Mononuclear cell (primary cell): ENCODE measurements at regions not wholly inside any gene's neighbourhood (a gene's known extent, or its start where the extent isn't known, plus 50 kb on each side); places are given as distances from the start of the nearest gene placed in this dataset.

Source experiments
- H3K27me3 ChIP-seq: 2 replicates; pipeline ENCODE4 v1.6.0; 2011; ENCODE audit warnings: low read length, control low read depth; ENCODE audit not compliant: insufficient read depth
- H3K4me1 ChIP-seq: 2 replicates; pipeline ENCODE4 v1.5.1; 2011; ENCODE audit warnings: mild to moderate bottlenecking, low read length, control low read depth; ENCODE audit not compliant: insufficient read depth
- H3K4me3 ChIP-seq: 2 replicates; pipeline ENCODE4 v1.5.1; 2011; ENCODE audit warnings: mild to moderate bottlenecking, low read length, moderate library complexity
- H3K9me3 ChIP-seq: 2 replicates; pipeline ENCODE4 v1.5.1; 2011; ENCODE audit warnings: low read depth, mild to moderate bottlenecking, control low read depth, low read length

DNA sequence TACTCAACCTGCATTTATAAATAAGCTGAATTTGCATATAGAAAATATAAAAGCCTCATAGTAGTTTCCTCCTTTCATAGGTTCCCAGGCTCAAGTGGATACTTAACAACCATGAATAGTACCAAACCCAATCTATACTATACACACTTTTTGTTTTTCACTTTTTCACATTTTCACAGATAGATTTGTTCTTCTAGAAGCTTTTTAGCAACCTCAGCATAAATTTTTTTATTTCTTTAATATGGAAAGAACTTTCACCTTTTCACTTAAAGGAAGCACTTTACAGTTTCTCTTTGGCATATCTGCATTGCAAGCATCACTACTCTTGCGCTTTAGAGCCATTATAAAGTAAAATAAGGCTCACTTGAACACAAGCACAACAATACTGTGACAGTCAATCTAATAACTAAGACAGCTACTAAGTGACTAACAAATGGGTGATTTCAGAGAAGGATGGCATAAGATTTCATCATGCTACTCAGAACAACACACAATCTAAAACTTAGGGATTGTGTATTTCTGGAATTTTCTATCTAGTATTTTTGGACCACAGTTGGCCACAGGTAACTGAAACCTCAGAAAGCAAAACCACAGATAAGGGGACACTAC lies 1063.6 kb downstream of the FAM181B start:
- H3K4me1 ChIP-seq, result no peaks in the 10 kb centered on the region
- H3K27me3 ChIP-seq, result no peaks in the 10 kb centered on the region
- H3K4me3 ChIP-seq, result no peak overlapping the region
- H3K9me3 ChIP-seq, result no peaks in the 10 kb centered on the region

GRCh38 chr11:81658722-81659121 lies 1074.9 kb downstream of the FAM181B start:
- Histone ChIP-seq H3K9me3 (peaks cover 6% of the 10 kb centered on the region), H3K27me3 (no peaks in the 10 kb centered on the region), H3K4me1 (no peaks in the 10 kb centered on the region), H3K4me3 (no peak overlapping the region)

DNA sequence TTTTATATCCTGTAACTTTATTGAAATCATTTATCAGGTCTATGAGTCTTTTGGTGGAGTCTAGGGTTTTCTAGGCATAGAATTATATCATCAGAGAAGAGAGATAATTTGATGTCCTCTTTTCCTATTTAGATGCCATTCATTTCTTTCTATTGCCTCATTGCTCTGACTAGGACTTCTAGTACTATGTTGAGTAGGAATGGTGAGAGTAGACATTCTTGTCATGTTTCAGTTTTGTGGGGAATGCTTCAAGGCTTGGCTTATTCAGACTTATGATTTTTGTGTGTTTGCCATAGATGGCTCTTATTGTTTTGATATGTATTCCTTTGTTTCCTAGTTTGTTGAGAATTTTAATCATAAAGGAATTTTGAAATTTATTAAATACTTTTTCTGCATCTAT lies 1078.3 kb downstream of the FAM181B start:
- peaks cover 6% of the 10 kb centered on the region for H3K9me3 ChIP-seq
- H3K4me3 ChIP-seq, result no peak overlapping the region
- H3K27me3 ChIP-seq, result no peaks in the 10 kb centered on the region
- H3K4me1 ChIP-seq, result no peaks in the 10 kb centered on the region

DNA sequence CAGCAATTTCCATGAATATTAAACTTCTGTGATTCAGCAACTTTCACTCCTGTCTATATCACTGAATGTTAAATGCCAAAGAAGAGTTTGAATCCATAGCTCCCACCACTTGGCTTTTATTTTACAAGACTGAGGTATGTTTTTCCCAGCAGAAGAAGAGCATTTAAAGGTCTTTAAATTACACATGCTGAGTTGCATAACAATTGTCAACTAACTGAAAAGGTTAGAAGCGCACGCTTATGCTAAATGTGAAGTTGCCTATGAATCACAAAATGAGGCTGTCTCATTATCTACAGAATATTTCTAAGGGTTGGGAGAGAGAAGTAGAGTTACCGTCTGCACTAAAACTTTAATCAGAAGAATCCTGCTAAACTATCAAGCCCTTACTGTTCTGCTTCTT lies 1086.3 kb downstream of the FAM181B start:
- H3K4me3 ChIP-seq, result no peak overlapping the region
- H3K27me3 ChIP-seq, result no peaks in the 10 kb centered on the region
- no peaks in the 10 kb centered on the region for H3K9me3 ChIP-seq
- no peaks in the 10 kb centered on the region for H3K4me1 ChIP-seq

DNA sequence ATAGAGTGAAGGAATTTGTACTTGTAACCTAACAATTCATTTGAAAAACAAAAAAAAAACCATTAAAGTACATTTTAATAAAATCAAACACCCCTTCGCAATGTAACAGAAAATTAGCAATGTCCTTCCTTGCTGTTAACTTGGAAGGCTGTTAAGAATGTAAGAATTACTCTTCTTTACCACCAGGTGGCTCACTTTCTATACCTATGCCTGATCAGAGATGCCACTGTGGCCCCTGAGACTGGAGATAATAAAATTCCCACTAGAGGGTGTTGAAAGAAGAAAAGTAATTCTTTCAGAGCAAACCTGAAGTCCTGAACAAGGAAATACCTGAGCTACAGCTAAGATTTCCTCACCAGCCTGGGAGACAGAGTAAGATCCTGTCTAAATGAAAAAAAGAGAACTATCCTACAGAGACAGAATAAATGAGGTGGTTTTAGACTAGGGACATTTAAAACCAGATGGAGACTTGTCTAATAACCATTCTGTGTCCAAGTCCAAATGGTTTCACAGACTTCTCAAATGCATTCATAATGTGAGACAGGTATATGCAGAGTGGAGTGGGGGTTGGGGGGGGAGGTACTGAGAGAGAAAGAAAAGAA lies 1089.3 kb downstream of the FAM181B start:
- H3K27me3 ChIP-seq, result no peaks in the 10 kb centered on the region
- no peak overlapping the region for H3K4me3 ChIP-seq
- H3K9me3 ChIP-seq, result no peaks in the 10 kb centered on the region
- H3K4me1 ChIP-seq, result no peaks in the 10 kb centered on the region

- no peaks in the 10 kb centered on the region for H3K4me1 ChIP-seq
- no peak overlapping the region for H3K4me3 ChIP-seq
- no peaks in the 10 kb centered on the region for H3K27me3 ChIP-seq
- no peaks in the 10 kb centered on the region for H3K9me3 ChIP-seq
Observed at GRCh38 chr11:81634483-81634882, 1099.2 kb downstream of the FAM181B start.

DNA sequence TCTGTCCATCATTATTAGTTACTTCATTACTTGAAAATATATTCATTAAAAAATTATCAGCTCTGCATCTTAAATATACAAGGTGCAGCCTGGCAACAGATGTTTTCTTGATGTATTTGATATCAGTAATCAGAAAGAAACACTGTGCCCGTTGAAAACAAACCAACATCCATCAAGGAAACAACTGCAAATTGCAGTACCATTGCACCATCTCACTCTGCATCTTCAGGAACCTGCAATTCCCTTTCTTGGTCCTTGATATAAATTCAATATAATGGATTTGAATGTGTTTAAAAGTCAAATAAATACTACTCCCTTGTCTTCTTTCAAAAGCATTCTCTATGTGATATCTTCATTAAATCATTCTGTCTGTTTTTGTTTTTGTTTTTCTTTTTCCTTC lies 1131.2 kb downstream of the FAM181B start:
- Histone ChIP-seq H3K27me3 (no peaks in the 10 kb centered on the region), H3K4me1 (no peaks in the 10 kb centered on the region), H3K9me3 (no peaks in the 10 kb centered on the region), H3K4me3 (no peak overlapping the region)

GRCh38 chr11:81596704-81597103 lies 1137.0 kb downstream of the FAM181B start:
- no peak overlapping the region for H3K4me3 ChIP-seq
- H3K4me1 ChIP-seq, result no peaks in the 10 kb centered on the region
- H3K27me3 ChIP-seq, result no peaks in the 10 kb centered on the region
- no peaks in the 10 kb centered on the region for H3K9me3 ChIP-seq

- Histone ChIP-seq H3K9me3 (no peaks in the 10 kb centered on the region), H3K4me3 (no peak overlapping the region), H3K27me3 (no peaks in the 10 kb centered on the region), H3K4me1 (no peaks in the 10 kb centered on the region)
Observed at GRCh38 chr11:81585390-81585933, 1148.2 kb downstream of the FAM181B start.

DNA sequence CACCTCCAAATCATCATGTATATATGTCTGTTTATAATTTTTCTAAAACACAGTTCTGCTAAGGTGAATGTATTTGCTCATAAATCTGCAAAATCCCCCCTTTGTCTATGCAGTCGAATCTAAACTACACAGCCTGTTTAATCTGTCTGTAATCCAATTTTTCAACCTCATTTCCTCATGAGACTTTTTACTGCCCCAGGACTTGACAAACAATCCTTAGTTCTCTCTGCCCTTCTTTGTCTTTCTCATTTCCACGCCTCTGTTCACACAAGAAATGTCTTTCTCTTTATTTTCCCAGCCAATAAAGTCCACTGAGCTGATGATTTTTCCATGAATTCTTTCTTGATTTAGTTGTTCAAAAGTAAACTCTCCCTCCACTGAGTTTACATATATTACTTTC lies 1154.3 kb downstream of the FAM181B start:
- no peaks in the 10 kb centered on the region for H3K9me3 ChIP-seq

DNA sequence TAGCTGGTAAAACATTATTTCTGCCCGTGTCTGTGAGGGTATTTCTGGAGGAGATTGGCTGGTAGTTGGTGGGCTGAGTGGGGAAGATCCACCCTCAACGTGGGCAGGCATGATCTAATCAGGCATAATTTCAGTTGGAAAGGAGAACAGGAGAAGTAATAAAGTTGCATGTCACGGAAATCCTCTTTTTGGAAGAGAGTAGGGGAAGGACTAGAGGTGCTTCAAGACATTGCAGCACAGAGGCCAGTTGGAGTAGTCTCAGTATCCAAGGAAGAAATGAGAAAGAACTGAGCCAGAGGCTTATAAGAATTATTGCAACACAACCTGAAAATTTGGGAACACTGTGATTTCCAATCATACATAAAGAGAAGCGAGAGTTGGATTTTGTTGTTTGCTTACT lies 1155.1 kb downstream of the FAM181B start:
- Histone ChIP-seq H3K27me3 (no peaks in the 10 kb centered on the region), H3K4me1 (no peaks in the 10 kb centered on the region), H3K4me3 (no peak overlapping the region), H3K9me3 (no peaks in the 10 kb centered on the region)

More for the DNA sequence above, 1154.3 kb downstream of the FAM181B start:
- H3K4me1 ChIP-seq, result no peaks in the 10 kb centered on the region
- no peaks in the 10 kb centered on the region for H3K27me3 ChIP-seq
- H3K4me3 ChIP-seq, result no peak overlapping the region

GRCh38 chr11:81574301-81574700 lies 1159.4 kb downstream of the FAM181B start:
- Histone ChIP-seq H3K9me3 (no peaks in the 10 kb centered on the region), H3K27me3 (no peaks in the 10 kb centered on the region), H3K4me3 (no peak overlapping the region), H3K4me1 (no peaks in the 10 kb centered on the region)

- Histone ChIP-seq H3K4me1 (no peaks in the 10 kb centered on the region), H3K27me3 (no peaks in the 10 kb centered on the region), H3K4me3 (no peak overlapping the region), H3K9me3 (no peaks in the 10 kb centered on the region)
Observed at GRCh38 chr11:81573367-81573766, 1160.3 kb downstream of the FAM181B start.

GRCh38 chr11:81570669-81571068 lies 1163.0 kb downstream of the FAM181B start:
- Histone ChIP-seq H3K4me3 (no peak overlapping the region), H3K9me3 (no peaks in the 10 kb centered on the region), H3K4me1 (no peaks in the 10 kb centered on the region), H3K27me3 (no peaks in the 10 kb centered on the region)

DNA sequence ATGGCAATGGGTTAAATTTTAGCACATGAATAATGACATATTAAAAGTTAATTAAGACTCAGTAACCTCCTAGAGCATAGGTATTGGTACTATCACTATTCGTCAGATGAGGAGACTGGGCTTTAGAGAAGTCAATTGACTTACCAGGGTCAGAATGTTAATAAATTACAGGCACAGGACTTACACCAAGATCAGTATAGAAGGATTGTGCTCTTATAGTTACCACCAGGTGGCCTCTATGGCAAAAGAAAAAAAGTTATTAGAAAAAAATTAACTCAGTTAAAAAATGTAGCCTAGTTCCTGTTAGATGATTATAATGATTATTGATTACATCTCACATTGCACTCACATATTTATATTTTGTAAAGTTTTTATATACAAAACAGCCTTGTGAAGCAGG lies 1163.7 kb downstream of the FAM181B start:
- no peaks in the 10 kb centered on the region for H3K27me3 ChIP-seq
- no peaks in the 10 kb centered on the region for H3K4me1 ChIP-seq
- H3K4me3 ChIP-seq, result no peak overlapping the region
- no peaks in the 10 kb centered on the region for H3K9me3 ChIP-seq

- Histone ChIP-seq H3K9me3 (no peaks in the 10 kb centered on the region), H3K4me3 (no peak overlapping the region), H3K27me3 (no peaks in the 10 kb centered on the region), H3K4me1 (no peaks in the 10 kb centered on the region)
Observed at GRCh38 chr11:81568918-81569317, 1164.7 kb downstream of the FAM181B start.
